ENCODE measurements at regions not wholly inside any gene's neighbourhood (a gene's known extent, or its start where the extent isn't known, plus 50 kb on each side); places are given as distances from the start of the nearest gene placed in this dataset.
"Not testable (repeated sequence)": the region's sequence is repeated elsewhere in the genome, so short reads cannot be mapped to it uniquely, and the experiment has no call there.

DNA sequence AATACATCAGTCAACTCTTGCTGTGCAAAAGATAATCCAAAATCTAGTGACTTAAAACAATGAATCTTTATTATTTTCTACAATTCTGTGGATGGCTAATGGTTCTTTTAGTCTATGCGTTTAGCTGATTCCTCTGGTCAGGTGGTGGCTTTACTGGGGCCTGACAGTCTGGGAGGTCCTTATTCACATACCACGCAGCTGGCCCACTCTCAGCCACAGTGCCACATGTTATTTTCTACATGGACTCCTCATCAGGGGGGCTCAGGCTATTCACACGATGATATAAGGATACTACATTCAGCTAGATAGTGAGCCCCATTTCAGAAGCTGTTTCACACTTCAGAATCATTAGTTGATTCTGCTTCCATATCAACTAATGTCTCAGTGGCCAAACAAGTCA lies 287.5 kb upstream of the MGAT4C start:
- DNase-seq (ENCODE audit: low read depth, low spot score): no peak
- no peak overlapping the region for H3K4me3 ChIP-seq (ENCODE audit: low read length)

DNA sequence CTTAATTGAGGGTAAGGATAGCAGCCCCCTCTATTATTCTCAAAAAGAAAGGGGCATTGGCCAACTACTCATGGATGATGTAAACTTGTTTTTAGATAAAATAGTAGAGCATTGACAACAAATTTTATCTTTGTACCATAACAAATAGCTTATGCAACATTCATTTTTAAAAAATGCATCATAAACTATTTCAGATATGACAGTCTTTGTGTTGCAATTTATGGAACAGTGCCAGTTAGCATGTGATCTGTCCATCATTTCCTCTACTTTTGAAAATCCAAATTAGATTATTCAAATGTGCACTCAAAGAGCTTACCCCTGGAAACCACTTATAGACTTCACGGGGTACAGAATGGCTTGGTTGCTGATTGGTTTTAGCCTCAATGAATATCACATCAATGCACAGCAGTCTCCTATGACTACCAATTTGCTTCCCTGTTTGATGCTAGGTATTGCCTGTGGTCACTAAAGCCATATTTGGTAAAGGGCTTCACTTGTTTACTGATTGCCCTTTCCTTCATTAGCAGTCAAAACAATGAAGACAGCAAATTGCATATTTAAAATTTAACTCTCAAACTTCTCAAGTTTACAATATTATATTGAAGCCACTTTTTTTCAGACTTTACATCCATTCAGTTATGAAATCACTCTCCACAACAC lies 274.9 kb upstream of the MGAT4C start:
- no peak for DNase-seq (ENCODE audit: low read depth, low spot score)
- H3K4me3 ChIP-seq (ENCODE audit: low read length): no peak overlapping the region

DNA sequence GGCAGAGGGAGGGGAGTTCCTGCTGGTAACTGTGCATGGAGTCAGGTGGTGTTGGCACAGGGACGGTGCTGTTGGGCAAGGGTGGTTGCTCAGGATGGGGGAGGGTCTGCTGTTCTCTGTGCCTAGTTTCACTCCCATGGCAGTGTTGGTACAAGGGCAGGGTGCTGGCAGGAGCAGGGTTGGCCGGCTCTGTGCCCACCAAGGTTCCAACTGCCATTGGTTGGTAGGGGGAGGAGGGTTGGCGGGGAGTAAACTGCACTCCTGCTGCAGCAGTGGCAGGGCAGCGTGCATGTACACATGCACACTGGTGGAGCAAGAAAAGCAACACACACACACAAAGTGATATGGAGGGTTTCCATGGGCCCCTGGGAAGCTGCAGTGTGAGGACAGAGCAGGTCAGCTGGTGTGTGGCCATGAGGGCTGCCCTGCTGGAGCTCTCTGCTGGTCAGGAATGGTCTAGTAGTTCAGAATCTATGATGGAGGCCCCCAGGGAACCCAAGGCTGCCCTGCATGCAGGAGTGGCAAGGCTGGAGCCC lies 269.9 kb upstream of the MGAT4C start:
- DNase-seq (ENCODE audit: low read depth, low spot score): no peak
- no peak overlapping the region for H3K4me3 ChIP-seq (ENCODE audit: low read length)

DNA sequence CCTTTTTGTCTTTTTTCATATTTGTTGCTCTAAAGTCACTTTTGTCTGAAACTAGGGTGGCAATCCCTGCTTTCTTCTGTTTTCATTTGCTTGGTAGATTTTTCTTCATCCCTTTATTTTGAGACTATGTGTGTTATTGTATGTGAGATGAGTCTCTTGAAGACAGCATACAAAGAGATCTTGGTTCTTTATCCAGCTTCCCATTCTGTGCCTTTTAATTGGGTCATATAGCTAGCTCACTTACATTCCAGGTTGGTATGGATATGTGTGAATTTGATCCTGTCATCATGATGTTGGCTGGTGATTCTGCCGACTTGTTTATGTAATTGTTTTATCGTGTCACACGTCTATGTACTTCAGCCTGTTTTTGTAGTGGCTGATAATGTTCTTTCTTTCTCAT lies 267.7 kb upstream of the MGAT4C start:
- H3K4me3 ChIP-seq (ENCODE audit: low read length): no peak overlapping the region
- no peak for DNase-seq (ENCODE audit: low read depth, low spot score)

DNA sequence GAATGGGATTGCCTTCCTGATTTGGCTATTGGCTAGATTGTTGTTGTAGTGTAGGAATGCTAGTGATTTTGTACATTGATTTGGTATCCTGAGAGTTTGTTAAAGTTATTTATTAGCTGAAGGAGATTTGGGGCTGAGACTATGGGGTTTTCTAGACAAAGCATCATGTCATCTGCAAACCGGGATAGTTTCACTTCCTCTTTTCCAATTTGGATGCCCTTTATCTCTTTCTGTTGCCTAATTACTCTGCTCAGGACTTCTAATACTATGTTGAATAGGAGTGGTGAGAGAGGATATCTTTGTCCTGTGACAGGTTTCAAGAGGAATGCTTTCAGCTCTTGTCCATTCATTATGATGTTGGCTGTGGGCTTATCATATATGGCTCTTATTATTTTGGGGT lies 265.7 kb upstream of the MGAT4C start:
- no peak overlapping the region for H3K4me3 ChIP-seq (ENCODE audit: low read length)
- no peak for DNase-seq (ENCODE audit: low read depth, low spot score)

DNA sequence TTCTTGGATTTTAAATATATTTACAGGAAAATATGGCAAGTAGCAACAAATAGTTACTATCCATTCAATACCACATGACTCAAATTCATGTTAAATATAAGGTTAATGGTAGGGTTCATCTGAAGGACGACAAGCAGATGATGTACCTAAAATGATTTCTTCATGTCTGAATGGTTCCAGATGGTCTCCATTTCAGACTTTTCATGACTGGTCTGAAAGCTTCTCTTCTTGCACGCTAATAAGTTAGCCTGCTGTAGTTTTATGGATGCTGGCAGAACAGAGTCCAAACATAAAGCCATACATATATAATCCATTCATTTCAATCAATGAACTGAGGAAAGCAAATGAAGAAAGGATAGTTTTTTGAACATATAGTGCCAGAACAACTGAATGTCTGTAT lies 257.0 kb upstream of the MGAT4C start:
- H3K4me3 ChIP-seq (ENCODE audit: low read length): no peak overlapping the region
- no peak for DNase-seq (ENCODE audit: low read depth, low spot score)

DNA sequence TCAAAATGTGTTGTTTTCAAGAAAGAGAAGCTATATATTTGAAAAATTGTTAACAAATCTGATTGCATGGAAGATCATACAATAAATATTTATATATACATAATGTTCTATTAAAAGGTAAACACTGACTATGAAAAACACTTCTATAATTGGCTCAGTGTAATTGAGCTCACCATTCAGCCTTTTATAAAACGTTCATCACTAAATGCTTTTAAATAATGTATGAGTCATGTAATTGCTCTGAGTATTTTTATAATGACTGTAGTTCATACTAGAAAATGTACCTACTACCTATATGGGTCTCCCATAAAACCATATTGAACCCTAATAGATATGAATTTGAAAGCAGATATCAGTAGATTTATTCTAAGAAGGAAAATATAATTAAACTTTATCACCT lies 240.4 kb upstream of the MGAT4C start:
- no peak for DNase-seq (ENCODE audit: low read depth, low spot score)
- no peak overlapping the region for H3K4me3 ChIP-seq (ENCODE audit: low read length)

DNA sequence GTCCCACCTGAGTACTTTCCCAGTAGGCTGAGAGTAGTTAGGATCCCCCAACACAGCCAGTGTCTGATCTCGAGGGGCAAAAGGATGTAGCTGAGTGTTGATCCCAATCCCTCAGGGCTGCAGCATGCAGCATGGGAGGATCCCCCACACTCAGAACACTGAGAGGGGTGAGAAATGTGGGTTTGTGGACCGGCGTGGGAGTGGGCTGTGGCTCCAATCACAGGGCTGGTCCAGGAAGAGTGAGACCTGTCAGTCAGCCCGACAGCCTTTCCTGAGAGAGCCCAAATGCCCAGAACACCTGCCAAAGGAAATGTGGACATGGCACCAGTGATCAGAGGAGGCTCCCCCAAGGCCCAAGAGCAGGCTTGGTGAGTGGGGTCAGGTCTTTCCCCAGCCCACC lies 228.3 kb upstream of the MGAT4C start:
- DNase-seq (ENCODE audit: low read depth, low spot score): no peak
- H3K4me3 ChIP-seq (ENCODE audit: low read length): no peak overlapping the region

DNA sequence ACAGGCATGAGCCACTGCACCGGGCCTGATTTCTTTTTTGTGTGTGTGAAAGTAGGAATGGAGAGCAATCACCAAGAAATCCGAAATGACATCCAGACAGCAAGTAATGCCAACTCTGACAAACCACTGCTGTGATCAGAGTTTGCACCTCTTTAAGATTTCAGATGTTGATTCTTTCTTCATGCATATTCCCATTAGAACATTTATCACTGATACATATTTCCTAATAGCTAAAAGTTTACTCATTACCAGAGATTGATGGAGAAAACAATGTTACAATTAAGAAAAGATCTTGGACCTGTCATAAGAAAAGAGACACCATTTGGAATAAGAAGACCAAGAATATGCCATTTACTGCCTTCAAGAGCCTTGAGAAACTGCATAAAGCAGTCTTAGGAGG lies 217.0 kb upstream of the MGAT4C start:
- no peak for DNase-seq (ENCODE audit: low read depth, low spot score)
- H3K4me3 ChIP-seq (ENCODE audit: low read length): no peak overlapping the region

DNA sequence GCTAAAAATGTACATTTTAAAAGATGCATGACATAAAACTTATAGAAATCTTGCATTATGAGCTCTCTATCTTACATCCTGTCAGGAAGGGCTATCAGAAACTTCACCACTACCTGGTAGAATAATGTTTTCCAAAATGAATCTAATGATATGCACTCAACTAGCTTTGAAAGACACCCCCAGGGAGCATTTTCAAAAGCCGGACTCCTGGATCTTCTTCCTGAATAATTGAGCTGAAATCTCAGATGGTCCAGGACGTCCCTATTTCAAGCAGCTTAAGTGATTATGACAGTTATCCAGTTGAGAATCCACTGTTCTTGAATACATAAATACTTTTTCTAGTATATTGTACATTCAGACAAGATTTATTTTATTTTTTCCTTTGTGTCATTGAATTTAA lies 200.6 kb upstream of the MGAT4C start:
- H3K4me3 ChIP-seq (ENCODE audit: low read length): no peak overlapping the region
- no peak for DNase-seq (ENCODE audit: low read depth, low spot score)

DNA sequence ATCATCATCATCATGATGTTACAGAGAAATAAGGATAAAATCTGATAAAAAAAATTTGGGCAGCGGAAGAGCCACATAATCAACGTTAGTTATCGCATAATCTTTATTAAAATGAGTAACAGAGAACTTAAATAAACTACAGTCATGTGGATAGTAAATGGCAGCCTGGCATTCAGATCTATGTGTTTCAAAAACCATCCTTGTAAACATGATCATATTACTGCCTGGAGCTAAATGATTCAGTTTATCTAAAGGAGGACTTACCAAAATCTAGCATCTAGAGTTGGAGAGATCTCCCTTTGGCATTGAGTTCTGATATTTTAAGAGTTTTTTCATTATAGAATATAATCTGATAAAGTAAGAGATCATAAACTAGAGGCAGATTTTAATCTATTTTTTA lies 200.1 kb upstream of the MGAT4C start:
- no peak for DNase-seq (ENCODE audit: low read depth, low spot score)
- H3K4me3 ChIP-seq (ENCODE audit: low read length): no peak overlapping the region

DNA sequence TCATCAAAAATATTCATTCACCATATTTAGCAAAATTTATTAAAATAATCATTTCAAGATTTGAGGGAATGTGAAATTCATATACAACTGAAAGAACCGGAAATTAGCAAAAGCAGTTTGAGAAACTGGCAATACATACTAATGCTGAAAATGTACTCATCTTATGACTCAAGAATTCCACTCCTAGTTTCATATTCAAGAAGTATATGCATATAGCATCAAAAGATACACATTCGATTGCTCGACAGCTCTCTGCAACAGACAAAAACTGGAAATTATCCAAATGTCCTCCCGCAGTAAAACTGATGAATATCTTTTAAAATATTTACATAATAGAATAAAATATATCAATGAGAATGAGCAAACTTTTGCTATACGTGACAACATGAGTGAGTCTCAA lies 189.2 kb upstream of the MGAT4C start:
- H3K4me3 ChIP-seq (ENCODE audit: low read length): no peak overlapping the region
- DNase-seq (ENCODE audit: low read depth, low spot score): no peak

DNA sequence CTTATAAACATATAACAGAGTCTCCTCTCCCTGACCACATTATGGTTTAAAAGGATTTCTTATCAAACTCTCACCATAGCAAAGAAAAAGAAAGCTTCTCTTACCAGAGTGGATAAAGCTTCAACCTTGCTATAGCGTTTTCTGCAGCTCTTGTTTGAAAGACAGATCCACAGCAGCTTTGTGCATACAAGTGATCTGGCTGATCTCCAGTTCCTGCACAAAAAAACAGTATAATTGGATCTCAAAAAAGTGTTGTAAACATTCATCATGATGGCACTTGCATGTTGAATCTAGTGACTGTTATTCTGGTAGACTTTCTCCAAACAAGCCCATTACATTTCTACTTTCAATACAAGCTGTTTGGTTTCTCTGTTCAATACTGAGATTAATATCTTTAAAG lies 178.9 kb upstream of the MGAT4C start:
- no peak for DNase-seq (ENCODE audit: low read depth, low spot score)
- no peak overlapping the region for H3K4me3 ChIP-seq (ENCODE audit: low read length)

DNA sequence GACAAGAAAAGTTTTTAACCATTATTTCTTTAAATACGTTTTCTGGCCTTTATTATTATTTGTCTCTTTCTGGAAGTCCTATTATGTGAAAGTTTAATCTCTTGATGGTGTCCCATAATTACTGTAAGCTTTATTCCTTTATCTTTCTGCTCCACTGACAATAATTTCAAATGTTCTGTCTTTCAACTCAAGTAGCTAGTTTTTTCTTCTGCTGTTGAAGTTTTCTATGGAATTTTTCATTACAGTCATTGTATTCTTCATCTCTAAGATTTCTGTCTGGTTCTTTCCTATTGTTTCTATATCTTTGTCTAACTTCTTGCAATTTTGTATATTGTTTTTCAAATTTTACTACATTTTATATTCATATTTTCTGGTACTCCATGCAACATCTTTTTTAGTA lies 173.6 kb upstream of the MGAT4C start:
- no peak overlapping the region for H3K4me3 ChIP-seq (ENCODE audit: low read length)
- no peak for DNase-seq (ENCODE audit: low read depth, low spot score)

DNA sequence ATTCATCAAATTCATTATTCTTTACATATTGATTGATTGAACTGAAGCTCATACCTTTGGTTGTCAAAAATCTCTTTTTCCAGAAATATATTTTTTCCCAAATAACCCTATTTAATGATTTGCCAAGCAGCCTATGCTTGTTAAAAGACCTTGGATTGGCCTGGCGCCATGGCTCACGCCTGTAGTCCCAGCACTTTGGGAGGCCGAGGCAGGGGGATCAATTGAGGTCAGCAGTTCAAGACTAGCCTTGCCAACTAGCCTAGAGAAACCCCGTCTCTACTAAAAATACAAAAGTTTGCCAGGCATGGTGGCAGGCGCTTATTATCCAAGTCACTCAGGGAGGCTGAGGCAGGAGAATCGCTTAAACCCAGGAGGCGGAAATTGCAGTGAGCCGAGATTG lies 165.1 kb upstream of the MGAT4C start:
- no peak overlapping the region for H3K4me3 ChIP-seq (ENCODE audit: low read length)
- DNase-seq (ENCODE audit: low read depth, low spot score): no peak

DNA sequence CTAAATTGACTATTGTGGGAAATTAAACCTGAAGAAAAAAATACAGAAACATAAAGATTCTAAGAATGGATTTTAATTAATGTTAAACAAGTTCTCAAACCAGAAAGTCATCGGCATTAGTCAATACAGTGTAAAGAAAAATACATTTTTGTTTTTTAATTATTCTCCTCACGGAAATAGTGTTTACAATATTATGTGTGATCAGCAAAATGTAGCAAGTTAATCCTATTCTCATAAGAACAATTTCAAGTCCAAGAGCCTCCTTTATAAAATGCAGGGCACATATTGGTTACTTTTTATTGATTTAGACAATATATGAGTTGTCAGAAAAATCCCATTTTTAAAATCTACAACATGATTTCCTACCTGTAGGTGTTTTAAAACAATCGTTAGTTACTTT lies 158.0 kb upstream of the MGAT4C start:
- no peak for DNase-seq (ENCODE audit: low read depth, low spot score)
- H3K4me3 ChIP-seq (ENCODE audit: low read length): no peak overlapping the region

DNA sequence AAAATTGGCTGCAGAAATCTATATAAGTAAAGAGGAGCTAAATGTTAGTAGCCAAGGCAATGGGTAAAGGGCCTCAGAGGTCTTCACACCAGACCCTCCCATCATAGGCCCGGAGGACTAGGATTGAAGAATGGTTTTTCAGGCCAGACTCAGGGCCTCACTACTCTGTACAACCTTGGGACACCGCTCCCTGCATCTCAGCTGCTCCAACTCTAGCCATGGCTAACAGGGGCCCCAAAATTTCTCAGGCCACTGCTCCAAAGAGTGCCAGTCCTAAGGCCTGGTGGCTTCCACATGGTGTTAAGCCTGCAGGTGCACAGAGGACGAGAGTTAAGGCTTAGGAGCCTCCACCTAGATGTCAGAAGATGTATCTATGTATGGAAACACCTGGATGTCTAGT lies 155.5 kb upstream of the MGAT4C start:
- no peak for DNase-seq (ENCODE audit: low read depth, low spot score)
- no peak overlapping the region for H3K4me3 ChIP-seq (ENCODE audit: low read length)

DNA sequence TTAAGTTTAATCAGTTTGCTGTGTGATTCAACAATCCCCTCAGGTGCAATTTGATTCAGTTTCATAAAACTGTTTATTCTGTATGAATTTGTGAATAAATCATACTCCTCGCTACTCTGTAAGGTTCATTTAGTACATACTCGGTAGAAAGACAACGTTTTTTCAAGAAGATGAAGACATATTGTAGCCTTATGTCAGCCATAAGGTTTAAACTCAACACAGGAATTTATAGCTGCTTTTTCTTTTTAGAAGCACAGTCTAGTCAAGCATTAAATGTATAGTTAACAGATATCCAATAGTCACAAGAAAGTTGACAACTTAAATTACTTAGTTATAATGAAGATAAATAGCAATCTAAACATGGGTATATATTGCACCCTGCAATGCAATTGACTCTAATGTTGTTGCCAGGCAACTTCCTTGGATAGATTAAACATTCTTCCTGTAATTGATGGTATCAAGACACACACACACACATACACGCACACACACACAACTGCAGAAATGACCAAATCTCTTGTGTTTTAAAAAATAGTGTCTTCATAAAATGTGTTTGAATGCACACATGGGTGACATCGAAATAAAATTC lies 151.5 kb upstream of the MGAT4C start:
- no peak overlapping the region for H3K4me3 ChIP-seq (ENCODE audit: low read length)
- no peak for DNase-seq (ENCODE audit: low read depth, low spot score)

DNA sequence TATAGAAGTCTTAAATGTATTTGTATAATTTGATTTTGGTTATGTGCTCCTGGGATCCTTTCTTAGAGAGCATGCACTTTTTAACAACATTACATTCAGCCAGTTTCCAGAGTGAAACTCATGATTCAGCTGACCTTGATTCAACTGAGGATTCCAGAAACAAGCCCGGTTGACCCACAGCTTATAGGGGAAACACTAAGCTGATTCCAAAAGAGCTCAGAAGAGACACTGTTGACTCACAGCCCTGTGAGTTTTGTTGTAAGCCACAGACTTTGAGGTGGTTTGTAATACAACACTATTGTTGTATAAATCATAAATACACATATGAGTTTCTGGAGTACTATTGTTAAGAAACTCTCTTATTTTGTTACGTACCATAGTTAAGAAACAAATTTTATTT lies 133.8 kb upstream of the MGAT4C start:
- H3K4me3 ChIP-seq (ENCODE audit: low read length): no peak overlapping the region
- DNase-seq (ENCODE audit: low read depth, low spot score): no peak

DNA sequence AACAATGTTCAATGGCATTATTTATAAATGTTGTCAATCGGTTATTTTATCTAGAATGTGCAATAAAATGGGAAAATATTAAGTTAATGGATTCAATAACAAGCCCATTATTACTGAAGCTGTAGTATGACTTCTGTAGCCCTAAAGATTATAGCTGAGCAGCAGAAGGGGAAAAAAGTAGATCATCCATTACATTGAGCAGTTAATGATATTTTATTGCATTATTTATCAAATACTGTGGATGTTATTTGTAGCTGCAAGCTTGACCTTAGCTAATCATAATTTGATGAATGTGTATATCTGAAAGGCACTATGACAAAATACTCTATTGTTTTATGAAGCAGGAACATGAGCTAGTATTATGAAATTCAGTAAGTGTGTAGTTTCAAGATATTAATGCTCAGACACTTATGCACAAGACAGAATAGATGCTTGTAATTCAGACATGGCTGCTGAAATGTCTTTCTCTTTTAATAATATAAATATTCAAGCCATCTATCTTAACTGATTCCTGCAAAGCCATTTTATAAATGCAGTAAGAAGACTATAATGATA lies 131.5 kb upstream of the MGAT4C start:
- DNase-seq (ENCODE audit: low read depth, low spot score): no peak
- no peak overlapping the region for H3K4me3 ChIP-seq (ENCODE audit: low read length)

DNA sequence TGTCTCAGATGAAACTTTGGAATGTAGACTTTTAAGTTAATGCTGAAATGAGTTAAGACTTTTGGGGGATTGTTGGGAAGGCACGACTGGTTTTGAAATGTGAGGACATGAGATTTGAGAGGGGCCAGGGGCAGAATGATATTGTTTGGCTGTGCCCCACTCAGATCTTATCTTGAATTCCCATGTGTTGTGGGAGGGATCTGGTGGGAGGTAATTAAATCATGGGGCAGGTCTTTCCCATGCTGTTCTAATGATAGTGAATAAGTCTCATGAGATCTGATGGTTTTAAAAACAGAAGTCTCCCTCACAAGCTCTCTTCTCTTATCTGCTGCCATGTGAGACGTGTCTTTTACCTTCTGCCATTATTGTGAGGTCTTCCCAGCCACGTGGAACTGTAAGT lies 127.6 kb upstream of the MGAT4C start:
- DNase-seq (ENCODE audit: low read depth, low spot score): not testable (repeated sequence)

More for the DNA sequence above, 127.6 kb upstream of the MGAT4C start:
- not testable (repeated sequence) for H3K4me3 ChIP-seq (ENCODE audit: low read length)

Measured in Jurkat, Clone E6-1 (cell line).